Prostate gland (tissue), 2 donors: ENCODE measurements at regions not wholly inside any gene's neighbourhood (a gene's known extent, or its start where the extent isn't known, plus 50 kb on each side); places are given as distances from the start of the nearest gene placed in this dataset.

Source experiments
- DNase-seq: peaks from one replicate; pipeline ENCODE4 v3.0.0-alpha.2; 2019; ENCODE audit warnings: low spot score
- H3K27ac ChIP-seq, 2 donors: fragments of 200-600 bp; sonication (generic); 2 replicates each; pipeline ENCODE4 v1.5.1; 2017 to 2019
- H3K27me3 ChIP-seq: fragments of 200-600 bp; sonication (generic); replicated peaks from 2 replicates; pipeline ENCODE4 v1.5.1; 2019; ENCODE audit not compliant: insufficient read depth
- H3K36me3 ChIP-seq, 2 donors: fragments of 200-600 bp; sonication (generic); 1 replicate in 1 of 2; 2 replicates in 1 of 2; pipeline versions ENCODE4 v1.5.1 to v1.8.1; 2017 to 2019
- H3K4me1 ChIP-seq: fragments of 200-600 bp; sonication (generic); replicated peaks from 2 replicates; pipeline ENCODE4 v1.5.1; 2019
- H3K4me3 ChIP-seq, 2 donors: fragments of 200-600 bp; sonication (generic); 2 replicates each; pipeline ENCODE4 v1.5.1; 2017 to 2019
- H3K9me3 ChIP-seq: fragments of 200-600 bp; sonication (generic); 2 replicates; pipeline ENCODE4 v1.5.1; 2017
- CTCF ChIP-seq, 4 experiments: fragments of 200-600 bp in 2 of 4; fragments of 450-650 bp in 2 of 4; sonication (generic) in 2 of 4; IDR thresholded peaks; 1 replicate in 3 of 4; 2 replicates in 1 of 4; pipeline ENCODE4 v1.5.1; 2016 to 2019; ENCODE audit warnings: antibody characterized with exemption in 4 of 4, mild to moderate bottlenecking in 2 of 4, moderate library complexity in 2 of 4
- POLR2A ChIP-seq: fragments of 450-650 bp; IDR thresholded peaks from one replicate; pipeline ENCODE4 v1.6.1; 2016; ENCODE audit warnings: antibody characterized with exemption, mild to moderate bottlenecking
- POLR2AphosphoS5 ChIP-seq: sonication (generic); formaldehyde crosslinking; IDR thresholded peaks from one replicate; pipeline ENCODE4 v1.6.1; 2017; ENCODE audit warnings: antibody characterized with exemption
- WGBS: methylation state at CpG from one replicate; pipeline ENCODE4 v1.1.5; 2018; 5-methylcytosine and 5-hydroxymethylcytosine counted together
- intact Hi-C: fragments of 100-400 bp; cut with DNase I; formaldehyde crosslinking; loops from one replicate; pipeline ENCODE4 v1.14.2; 2022

GRCh38 chr15:85847031-85847430, 52.3 kb upstream of the KLHL25 start:
- WGBS, result 53% methylated on average over 3 of the region's 3 CpGs
- Histone ChIP-seq H3K9me3 (no peaks in the 10 kb centered on the region), H3K4me1 (no peaks in the 10 kb centered on the region), H3K27ac (no peak overlapping the region), H3K36me3 (no peaks in the 10 kb centered on the region), H3K27me3 (no peaks in the 10 kb centered on the region), H3K4me3 (no peak overlapping the region)
- DNase-seq, result no peak
- intact Hi-C loops, result no loop called here
- TF ChIP-seq POLR2AphosphoS5, result no peak
- no peak for TF ChIP-seq CTCF (IDR thresholded peaks at IDR 0.05)
- TF ChIP-seq POLR2A, result no peak

- Histone ChIP-seq H3K9me3 (no peaks in the 10 kb centered on the region), H3K4me1 (no peaks in the 10 kb centered on the region), H3K4me3 (no peak overlapping the region), H3K27me3 (no peaks in the 10 kb centered on the region), H3K36me3 (no peaks in the 10 kb centered on the region), H3K27ac (no peak overlapping the region)
- no peak for DNase-seq
- no peak for TF ChIP-seq POLR2A
- no peak for TF ChIP-seq POLR2AphosphoS5
- no peak for TF ChIP-seq CTCF (IDR thresholded peaks at IDR 0.05)
- WGBS, result 80% methylated on average over 11 of the region's 11 CpGs
- intact Hi-C loops, result no loop called here
Observed at GRCh38 chr15:85849946-85850345, 55.2 kb upstream of the KLHL25 start.

- Histone ChIP-seq H3K36me3 (no peaks in the 10 kb centered on the region), H3K27me3 (no peaks in the 10 kb centered on the region), H3K9me3 (no peaks in the 10 kb centered on the region), H3K4me3 (no peak overlapping the region), H3K4me1 (no peaks in the 10 kb centered on the region), H3K27ac (no peak overlapping the region)
- intact Hi-C loops, result no loop called here
- WGBS, result 87% methylated on average over 3 of the region's 3 CpGs
- TF ChIP-seq POLR2AphosphoS5, result no peak
- TF ChIP-seq CTCF (IDR thresholded peaks at IDR 0.05), result no peak
- TF ChIP-seq POLR2A, result no peak
- DNase-seq, result no peak
Observed at GRCh38 chr15:85852969-85853368, 58.2 kb upstream of the KLHL25 start.

- Histone ChIP-seq H3K9me3 (no peaks in the 10 kb centered on the region), H3K27ac (no peak overlapping the region), H3K4me3 (no peak overlapping the region), H3K36me3 (no peaks in the 10 kb centered on the region), H3K4me1 (no peaks in the 10 kb centered on the region), H3K27me3 (no peaks in the 10 kb centered on the region)
- TF ChIP-seq POLR2A, result no peak
- peak; percentile 39 to 78 (median 72) for TF ChIP-seq CTCF (IDR thresholded peaks at IDR 0.05)
- intact Hi-C loops, result no loop called here
- DNase-seq, result peak; percentile 40
- WGBS, result 43% methylated on average over 11 of the region's 11 CpGs
Observed at GRCh38 chr15:85854345-85855097, 59.8 kb upstream of the KLHL25 start.

- H3K4me1 ChIP-seq, result no peaks in the 10 kb centered on the region
- no peaks in the 10 kb centered on the region for H3K9me3 ChIP-seq
- no peak overlapping the region for H3K4me3 ChIP-seq
- no peaks in the 10 kb centered on the region for H3K27me3 ChIP-seq
- DNase-seq, result peak; percentile 38
- WGBS, result 14% methylated on average over 19 of the region's 19 CpGs
- intact Hi-C loops, result no loop called here
- no peaks in the 10 kb centered on the region for H3K36me3 ChIP-seq
- no peak for TF ChIP-seq POLR2A
- TF ChIP-seq CTCF (IDR thresholded peaks at IDR 0.05), result peak; percentile 52 to 70 (median 60)
- no peak overlapping the region for H3K27ac ChIP-seq
Observed at GRCh38 chr15:85858586-85859375, 64.1 kb upstream of the KLHL25 start.
